HCT116 (cell line): ENCODE measurements at regions not wholly inside any gene's neighbourhood (a gene's known extent, or its start where the extent isn't known, plus 50 kb on each side); places are given as distances from the start of the nearest gene placed in this dataset.
"Not testable (repeated sequence)": the region's sequence is repeated elsewhere in the genome, so short reads cannot be mapped to it uniquely, and the experiment has no call there.

Experiments used
- CEBPB ChIP-seq: IDR thresholded peaks from 2 replicates; pipeline ENCODE4 v1.6.1; 2012; ENCODE audit warnings: low read depth
- ELF1 ChIP-seq: IDR thresholded peaks from 2 replicates; pipeline ENCODE4 v1.6.1; 2012; ENCODE audit warnings: low read depth, borderline replicate concordance
- EZH2 ChIP-seq: fragments of 200-600 bp; sonication (generic); IDR thresholded peaks from 2 replicates; pipeline ENCODE4 v1.6.1; 2017; ENCODE audit warnings: antibody characterized with exemption, mixed run types
- POLR2A ChIP-seq: IDR thresholded peaks from 2 replicates; pipeline ENCODE4 v1.7.0; 2011; ENCODE audit warnings: borderline replicate concordance; ENCODE audit not compliant: insufficient read depth, insufficient read length; ENCODE audit errors: extremely low read depth
- SP1 ChIP-seq: IDR thresholded peaks from 2 replicates; pipeline ENCODE4 v1.6.1; 2012; ENCODE audit warnings: low read depth
- TF ChIP-seq, protein P1 (sequence below), 3 experiments: fragments of 200-600 bp in 1 of 3; sonication (generic) in 1 of 3; IDR thresholded peaks in 2 of 3; conservative IDR thresholded peaks in 1 of 3; 2 replicates each; pipeline ENCODE4 v1.5.1; 2012 to 2017; ENCODE audit warnings: low read depth in 2 of 3, low read length in 2 of 3, antibody characterized with exemption in 1 of 3, borderline replicate concordance in 1 of 3, control low read depth in 1 of 3, mild to moderate bottlenecking in 1 of 3, mixed read lengths in 1 of 3, mixed run types in 1 of 3, moderate library complexity in 1 of 3; ENCODE audit not compliant: insufficient read depth in 1 of 3

DNA sequence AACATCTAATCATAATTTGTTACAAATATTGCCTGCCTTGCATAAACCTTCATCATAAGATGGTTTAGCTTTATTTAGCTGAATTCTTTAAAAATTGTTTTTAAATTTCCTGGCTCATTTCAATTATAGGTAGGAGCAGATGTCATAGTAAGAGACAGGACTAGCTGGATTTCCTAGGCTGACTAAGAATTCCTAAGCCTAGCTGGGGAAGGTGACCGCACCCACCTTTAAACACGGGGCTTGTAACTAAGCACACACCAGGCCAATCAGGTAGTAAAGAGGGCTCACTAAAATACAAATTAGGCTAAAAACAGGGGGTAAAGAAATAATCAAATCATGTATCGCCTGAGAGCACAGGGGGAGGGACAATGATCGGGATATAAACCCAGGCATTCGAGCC lies 96.6 kb upstream of the PRDM9 start:
- TF ChIP-seq, protein P1, sequence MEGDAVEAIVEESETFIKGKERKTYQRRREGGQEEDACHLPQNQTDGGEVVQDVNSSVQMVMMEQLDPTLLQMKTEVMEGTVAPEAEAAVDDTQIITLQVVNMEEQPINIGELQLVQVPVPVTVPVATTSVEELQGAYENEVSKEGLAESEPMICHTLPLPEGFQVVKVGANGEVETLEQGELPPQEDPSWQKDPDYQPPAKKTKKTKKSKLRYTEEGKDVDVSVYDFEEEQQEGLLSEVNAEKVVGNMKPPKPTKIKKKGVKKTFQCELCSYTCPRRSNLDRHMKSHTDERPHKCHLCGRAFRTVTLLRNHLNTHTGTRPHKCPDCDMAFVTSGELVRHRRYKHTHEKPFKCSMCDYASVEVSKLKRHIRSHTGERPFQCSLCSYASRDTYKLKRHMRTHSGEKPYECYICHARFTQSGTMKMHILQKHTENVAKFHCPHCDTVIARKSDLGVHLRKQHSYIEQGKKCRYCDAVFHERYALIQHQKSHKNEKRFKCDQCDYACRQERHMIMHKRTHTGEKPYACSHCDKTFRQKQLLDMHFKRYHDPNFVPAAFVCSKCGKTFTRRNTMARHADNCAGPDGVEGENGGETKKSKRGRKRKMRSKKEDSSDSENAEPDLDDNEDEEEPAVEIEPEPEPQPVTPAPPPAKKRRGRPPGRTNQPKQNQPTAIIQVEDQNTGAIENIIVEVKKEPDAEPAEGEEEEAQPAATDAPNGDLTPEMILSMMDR (IDR thresholded peaks at IDR 0.05 in 2 of 3, conservative IDR thresholded peaks at IDR 0.05 in 1 of 3; ENCODE audit: borderline replicate concordance in 1 of 3, insufficient read depth in 1 of 3, low read depth in 2 of 3, low read length in 2 of 3) = not testable (repeated sequence)
- not testable (repeated sequence) for TF ChIP-seq CEBPB, SP1, POLR2A, EZH2, ELF1
